ENCODE measurements at regions not wholly inside any gene's neighbourhood (a gene's known extent, or its start where the extent isn't known, plus 50 kb on each side); places are given as distances from the start of the nearest gene placed in this dataset.

- TF ChIP-seq ATF7 (IDR thresholded peaks at IDR 0.05): no peak
- no peak for TF ChIP-seq ZFP36 (IDR thresholded peaks at IDR 0.05; ENCODE audit: low read depth, low read length, partially characterized antibody)
- TF ChIP-seq HNRNPK (IDR thresholded peaks at IDR 0.05; ENCODE audit: low read depth, low read length, poor library complexity, severe bottlenecking): no peak
- TF ChIP-seq CTCF (IDR thresholded peaks at IDR 0.05 in 2 of 3, conservative IDR thresholded peaks at IDR 0.05 in 1 of 3; ENCODE audit: insufficient read depth in 2 of 3, low read depth in 1 of 3, low read length in 3 of 3): no peak
- no peak for TF ChIP-seq JUN (IDR thresholded peaks at IDR 0.05; ENCODE audit: borderline replicate concordance, low read depth, low read length)
- no peak for TF ChIP-seq JUN (CRISPR knock-in tag; IDR thresholded peaks at IDR 0.05; ENCODE audit: borderline replicate concordance)
- TF ChIP-seq ATF3 (IDR thresholded peaks at IDR 0.05): no peak
- no peak for TF ChIP-seq ATF3 (CRISPR knock-in tag; conservative IDR thresholded peaks at IDR 0.05)
These were observed 1273.9 kb upstream of the CNTN5 start for GRCh38 chr11:97746818-97747217.

Measured in K562 (cell line).